HFF-Myc (cell line): ENCODE measurements at regions not wholly inside any gene's neighbourhood (a gene's known extent, or its start where the extent isn't known, plus 50 kb on each side); places are given as distances from the start of the nearest gene placed in this dataset.

Source experiments
- DNase-seq: peaks from one replicate; pipeline ENCODE4 v3.0.0-alpha.2; 2011; ENCODE audit warnings: low read depth; ENCODE audit errors: extremely low read depth
- H3K4me3 ChIP-seq: replicated peaks from 2 replicates; pipeline ENCODE4 v1.5.1; 2011; ENCODE audit warnings: low read depth, mild to moderate bottlenecking, control low read depth, low read length
- TF ChIP-seq, protein P1 (sequence below): IDR thresholded peaks from 2 replicates; pipeline ENCODE4 v1.5.1; 2012; ENCODE audit warnings: mild to moderate bottlenecking, low read depth, low read length, control low read depth; ENCODE audit errors: missing control alignments

DNA sequence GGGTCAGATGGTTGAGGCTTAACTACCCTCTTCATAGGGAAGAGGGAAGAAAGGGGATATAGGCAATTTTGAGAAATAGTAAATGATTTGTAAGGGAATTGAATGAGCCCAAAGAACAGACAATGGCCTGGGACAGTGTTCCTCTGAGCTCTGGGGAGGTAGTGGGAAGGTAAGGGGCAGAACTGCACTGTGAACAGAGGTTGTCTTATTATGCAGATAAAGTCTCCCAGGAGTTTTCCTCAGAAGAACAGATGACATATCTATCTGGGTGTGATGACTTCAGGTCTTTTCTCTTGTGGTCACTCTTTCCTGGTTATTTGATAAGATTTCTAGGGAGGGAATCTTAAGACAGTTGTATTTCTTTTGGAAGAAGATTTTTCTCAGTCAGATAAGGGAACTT is 296.1 kb downstream of the ZEB1 start:
- TF ChIP-seq, protein P1, sequence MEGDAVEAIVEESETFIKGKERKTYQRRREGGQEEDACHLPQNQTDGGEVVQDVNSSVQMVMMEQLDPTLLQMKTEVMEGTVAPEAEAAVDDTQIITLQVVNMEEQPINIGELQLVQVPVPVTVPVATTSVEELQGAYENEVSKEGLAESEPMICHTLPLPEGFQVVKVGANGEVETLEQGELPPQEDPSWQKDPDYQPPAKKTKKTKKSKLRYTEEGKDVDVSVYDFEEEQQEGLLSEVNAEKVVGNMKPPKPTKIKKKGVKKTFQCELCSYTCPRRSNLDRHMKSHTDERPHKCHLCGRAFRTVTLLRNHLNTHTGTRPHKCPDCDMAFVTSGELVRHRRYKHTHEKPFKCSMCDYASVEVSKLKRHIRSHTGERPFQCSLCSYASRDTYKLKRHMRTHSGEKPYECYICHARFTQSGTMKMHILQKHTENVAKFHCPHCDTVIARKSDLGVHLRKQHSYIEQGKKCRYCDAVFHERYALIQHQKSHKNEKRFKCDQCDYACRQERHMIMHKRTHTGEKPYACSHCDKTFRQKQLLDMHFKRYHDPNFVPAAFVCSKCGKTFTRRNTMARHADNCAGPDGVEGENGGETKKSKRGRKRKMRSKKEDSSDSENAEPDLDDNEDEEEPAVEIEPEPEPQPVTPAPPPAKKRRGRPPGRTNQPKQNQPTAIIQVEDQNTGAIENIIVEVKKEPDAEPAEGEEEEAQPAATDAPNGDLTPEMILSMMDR, result no peak
- no peak overlapping the region for H3K4me3 ChIP-seq
- no peak for DNase-seq

DNA sequence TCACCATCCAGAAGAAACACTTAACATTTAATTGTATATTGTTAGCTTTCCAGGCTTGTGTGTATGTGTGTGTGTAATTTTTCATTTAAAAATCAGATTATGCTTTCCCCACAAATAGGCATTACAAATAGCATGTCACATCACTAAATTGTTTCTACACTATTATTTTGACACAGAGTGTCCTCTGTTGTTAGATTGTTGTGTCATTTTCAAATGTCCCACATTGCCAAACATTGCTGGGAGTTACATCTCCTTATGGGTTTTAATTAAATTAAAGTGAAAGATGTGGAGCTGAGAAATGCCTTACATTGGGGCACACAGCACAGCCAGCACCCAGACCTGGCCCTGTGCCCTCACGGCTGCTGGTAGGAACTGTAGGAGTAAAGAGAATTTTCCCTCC is 295.6 kb downstream of the ZEB1 start:
- TF ChIP-seq, protein P1, result no peak
- no peak for DNase-seq
- no peak overlapping the region for H3K4me3 ChIP-seq

DNA sequence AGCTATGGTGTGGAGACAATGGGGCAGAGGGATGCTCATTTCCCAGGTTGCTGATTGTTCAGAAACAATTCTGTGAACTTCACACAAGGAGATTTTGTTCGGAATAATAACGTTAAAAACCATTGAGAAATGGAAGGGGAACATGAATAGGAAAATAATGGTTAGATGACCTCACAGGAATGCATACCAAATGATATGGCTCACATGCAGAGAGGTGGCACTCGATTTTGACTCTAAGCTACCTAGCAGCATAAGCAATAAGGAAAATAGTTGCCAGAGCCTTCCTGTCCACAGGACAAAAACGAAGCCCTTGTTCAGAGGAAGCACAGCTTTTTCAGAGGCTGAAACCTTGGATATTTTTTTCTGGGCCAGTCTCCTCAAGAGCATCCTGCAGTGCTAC is 293.1 kb downstream of the ZEB1 start:
- no peak overlapping the region for H3K4me3 ChIP-seq
- DNase-seq, result no peak
- TF ChIP-seq, protein P1, result no peak

DNA sequence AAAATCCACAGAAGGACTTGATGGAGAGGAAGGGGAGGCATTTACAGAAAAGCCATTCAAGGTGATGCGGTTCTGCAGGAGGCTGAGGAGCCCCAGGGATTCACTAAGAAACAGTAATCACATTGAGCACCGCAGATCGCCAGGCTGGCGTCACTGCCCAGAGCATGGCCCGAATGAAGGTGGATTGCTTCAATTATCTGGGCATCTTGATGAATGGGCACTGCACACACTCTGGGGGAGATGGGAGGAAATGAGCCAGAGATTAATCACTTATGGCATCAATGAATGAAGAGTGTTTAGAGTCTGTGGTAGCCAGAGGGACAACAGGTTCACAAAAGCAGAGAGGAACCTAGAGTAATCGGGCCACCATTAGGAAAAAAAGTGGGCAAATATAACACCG is 292.1 kb downstream of the ZEB1 start:
- TF ChIP-seq, protein P1, result no peak
- H3K4me3 ChIP-seq, result no peak overlapping the region
- DNase-seq, result no peak

DNA sequence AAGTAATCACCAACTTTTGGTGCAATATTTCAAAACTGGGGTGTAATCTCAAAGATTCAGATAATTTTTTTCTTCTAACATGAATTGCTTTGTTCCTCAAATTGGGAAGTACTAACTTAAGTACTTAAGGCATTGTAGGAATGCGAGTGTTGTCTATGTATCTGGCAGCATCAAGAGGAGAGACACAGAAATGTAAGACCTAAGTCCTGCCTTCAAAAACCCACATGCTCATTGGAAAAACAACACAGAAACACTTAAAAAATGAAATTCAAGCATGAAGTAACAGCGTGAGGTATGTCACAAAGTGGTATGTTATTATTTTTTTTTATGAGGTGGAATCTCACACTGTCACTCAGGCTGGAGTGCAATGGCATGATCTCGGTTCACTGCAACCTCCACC is 288.5 kb downstream of the ZEB1 start:
- H3K4me3 ChIP-seq, result no peak overlapping the region
- DNase-seq, result no peak
- TF ChIP-seq, protein P1, result no peak

DNA sequence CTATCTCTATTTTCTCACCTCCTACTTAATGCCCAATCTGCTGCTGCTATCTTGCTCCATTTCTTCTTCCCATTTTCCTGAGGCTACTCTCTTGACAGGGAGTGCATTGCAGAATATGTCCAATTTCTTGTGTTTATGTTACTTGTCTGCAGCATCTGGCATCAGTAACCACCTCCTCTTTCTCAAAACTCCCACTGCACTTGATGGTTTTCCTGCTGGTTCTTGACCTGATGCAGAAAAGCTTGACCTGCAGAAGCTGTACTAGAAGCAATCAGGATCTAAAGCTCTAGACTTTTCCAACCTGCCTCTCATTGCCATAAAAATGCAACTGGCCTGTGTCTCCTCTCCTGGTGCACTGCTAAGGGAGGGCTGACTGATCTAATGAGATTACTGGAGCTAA is 287.8 kb downstream of the ZEB1 start:
- H3K4me3 ChIP-seq, result no peak overlapping the region
- TF ChIP-seq, protein P1, result no peak
- no peak for DNase-seq

DNA sequence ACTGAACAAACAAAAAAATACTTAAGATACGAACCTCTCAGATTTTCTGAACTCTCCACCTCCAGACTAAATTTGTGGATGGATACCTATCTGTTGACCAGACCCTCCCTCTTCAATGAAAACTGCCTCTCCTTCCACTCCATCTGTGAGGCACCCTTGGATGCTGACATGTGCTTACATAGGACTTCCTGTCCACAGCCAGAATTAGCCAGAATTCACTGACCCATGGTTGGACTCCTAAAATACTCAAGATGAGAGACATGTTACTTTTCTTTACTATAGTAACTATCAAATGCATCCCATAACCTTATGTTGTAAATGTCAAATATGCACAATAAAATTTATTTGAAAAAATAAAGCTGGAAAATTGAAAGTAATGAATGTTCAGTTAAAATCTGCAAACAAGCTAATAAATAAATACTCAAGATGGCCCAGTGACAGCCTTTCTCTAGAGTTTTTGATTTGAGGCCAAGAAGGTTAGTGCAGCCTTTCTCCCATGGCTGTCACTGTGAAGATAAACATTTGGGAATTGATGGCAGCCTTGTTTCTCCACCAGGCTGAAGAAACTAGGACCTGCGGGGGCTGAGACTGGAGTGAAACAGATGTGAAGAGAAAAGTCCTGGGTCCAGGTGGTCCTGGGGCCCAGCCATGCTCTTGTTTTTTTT is 287.0 kb downstream of the ZEB1 start:
- no peak for DNase-seq
- TF ChIP-seq, protein P1, result no peak

More for the DNA sequence above, 287.0 kb downstream of the ZEB1 start:
- no peak overlapping the region for H3K4me3 ChIP-seq
